ENCODE measurements at regions not wholly inside any gene's neighbourhood (a gene's known extent, or its start where the extent isn't known, plus 50 kb on each side); places are given as distances from the start of the nearest gene placed in this dataset.

- no peak for FAIRE-seq
- DNase-seq (ENCODE audit: low spot score): no peak
These were observed 59.6 kb upstream of the SHANK2 start for GRCh38 chr11:71311928-71312510.

- no peak for DNase-seq (ENCODE audit: low spot score)
- no peak for FAIRE-seq
These were observed 59.0 kb upstream of the SHANK2 start for GRCh38 chr11:71311176-71311925.

GRCh38 chr11:71310184-71310583, 57.8 kb upstream of the SHANK2 start:
- no peak for FAIRE-seq

GRCh38 chr11:71309611-71310010, 57.2 kb upstream of the SHANK2 start:
- no peak for DNase-seq (ENCODE audit: low spot score)
- no peak for FAIRE-seq

More at GRCh38 chr11:71310184-71310583, 57.8 kb upstream of the SHANK2 start:
- no peak for DNase-seq (ENCODE audit: low spot score)

GRCh38 chr11:71309181-71309580, 56.8 kb upstream of the SHANK2 start:
- DNase-seq (ENCODE audit: low spot score): no peak
- FAIRE-seq: no peak

- FAIRE-seq: no peak
- DNase-seq (ENCODE audit: low spot score): no peak
These were observed 55.7 kb upstream of the SHANK2 start for GRCh38 chr11:71307811-71308645.

GRCh38 chr11:71305451-71306125, 53.2 kb upstream of the SHANK2 start:
- FAIRE-seq: no peak

GRCh38 chr11:71305041-71305440, 52.7 kb upstream of the SHANK2 start:
- FAIRE-seq (no peak), DNase-seq (ENCODE audit: low spot score) (no peak)

More at GRCh38 chr11:71305451-71306125, 53.2 kb upstream of the SHANK2 start:
- DNase-seq (ENCODE audit: low spot score): no peak

GRCh38 chr11:71304491-71304890, 52.1 kb upstream of the SHANK2 start:
- DNase-seq (ENCODE audit: low spot score) (no peak), FAIRE-seq (no peak)

- DNase-seq (ENCODE audit: low spot score): no peak
These were observed 51.7 kb upstream of the SHANK2 start for GRCh38 chr11:71304045-71304444.

GRCh38 chr11:71302911-71303310, 50.5 kb upstream of the SHANK2 start:
- DNase-seq (ENCODE audit: low spot score): no peak
- FAIRE-seq: no peak

More at GRCh38 chr11:71304045-71304444, 51.7 kb upstream of the SHANK2 start:
- no peak for FAIRE-seq

GRCh38 chr11:71302534-71302909, 50.1 kb upstream of the SHANK2 start:
- FAIRE-seq (no peak), DNase-seq (ENCODE audit: low spot score) (no peak)

All from urothelium cell line (cell line).